Caco-2 (cell line): ENCODE measurements at regions not wholly inside any gene's neighbourhood (a gene's known extent, or its start where the extent isn't known, plus 50 kb on each side); places are given as distances from the start of the nearest gene placed in this dataset.

Source experiments
- BruUV-seq: library from RNA; stranded (reverse); fragments of 400-500 nt; replicated peaks from 2 replicates; lab custom pipeline; 2021; lab: Mats Ljungman, UMichigan
- CTCF ChIA-PET: fragments of 300-600 bp; sonication (Branson Sonifier 250); formaldehyde crosslinking; loops from one replicate; lab custom pipeline; 2022; ENCODE audit warnings: antibody characterized with exemption; lab: Charles Lee
- POLR2A ChIA-PET: fragments of 300-600 bp; sonication (Branson Sonifier 250); formaldehyde crosslinking; loops from one replicate; lab custom pipeline; 2022; ENCODE audit warnings: antibody characterized with exemption; lab: Charles Lee
- DNase-seq, 2 experiments: peaks; one replicate each; pipeline versions ENCODE4 v3.0.0 to v3.0.0-alpha.2; 2020 to 2022
- H3K27me3 ChIP-seq: replicated peaks from 2 replicates; pipeline ENCODE4 v1.6.0; 2011; ENCODE audit warnings: low read length; ENCODE audit not compliant: control insufficient read depth, insufficient read depth
- H3K36me3 ChIP-seq: 2 replicates; pipeline ENCODE4 v1.5.1; 2011; ENCODE audit warnings: low read length; ENCODE audit not compliant: control insufficient read depth, insufficient read depth
- H3K4me1 ChIP-seq: fragments of 250-450 bp; sonication (Bioruptor Pico); 2 replicates; pipeline ENCODE4 v1.5.1; 2020; ENCODE audit warnings: mild to moderate bottlenecking
- H3K4me3 ChIP-seq: 2 replicates; pipeline ENCODE4 v1.5.1; 2011; ENCODE audit warnings: low read depth, mild to moderate bottlenecking, control low read depth, low read length
- H3K9me3 ChIP-seq: fragments of 250-450 bp; sonication (Bioruptor Pico); 2 replicates; pipeline ENCODE4 v1.5.1; 2020; ENCODE audit warnings: mild to moderate bottlenecking, moderate library complexity
- H3K27ac Mint-ChIP-seq: one replicate; pipeline ENCODE4 v1.8.0; 2022; ENCODE audit warnings: mixed read lengths; ENCODE audit not compliant: unreplicated experiment
- H3K27me3 Mint-ChIP-seq: one replicate; pipeline ENCODE4 v1.8.0; 2022; ENCODE audit warnings: mixed read lengths; ENCODE audit not compliant: insufficient read depth, unreplicated experiment
- H3K36me3 Mint-ChIP-seq: one replicate; pipeline ENCODE4 v1.8.0; 2022; ENCODE audit warnings: mild to moderate bottlenecking, mixed read lengths; ENCODE audit not compliant: insufficient read depth, unreplicated experiment
- H3K4me1 Mint-ChIP-seq: one replicate; pipeline ENCODE4 v1.8.0; 2022; ENCODE audit warnings: low read depth, mixed read lengths; ENCODE audit not compliant: unreplicated experiment
- H3K4me3 Mint-ChIP-seq: one replicate; pipeline ENCODE4 v1.8.0; 2022; ENCODE audit warnings: mild to moderate bottlenecking, moderate library complexity, mixed read lengths; ENCODE audit not compliant: unreplicated experiment
- H3K9me3 Mint-ChIP-seq: one replicate; pipeline ENCODE4 v1.8.0; 2022; ENCODE audit warnings: mixed read lengths; ENCODE audit not compliant: unreplicated experiment
- intact Hi-C: fragments of 100-400 bp; cut with micrococcal nuclease; formaldehyde crosslinking; loops from one replicate; pipeline ENCODE4 v1.10.0; 2022; ENCODE audit not compliant: unreplicated experiment
- TF ChIP-seq, protein P1 (sequence below), 2 experiments: fragments of 200-600 bp in 1 of 2; IDR thresholded peaks; 1 replicate in 1 of 2; 2 replicates in 1 of 2; pipeline versions ENCODE4 v1.5.1 to v1.8.0; 2011 to 2022; ENCODE audit warnings: antibody characterized with exemption in 1 of 2, control low read depth in 1 of 2, inconsistent platforms in 1 of 2, low read depth in 1 of 2, low read length in 1 of 2, mild to moderate bottlenecking in 1 of 2, moderate library complexity in 1 of 2; ENCODE audit not compliant: insufficient read depth in 1 of 2, severe bottlenecking in 1 of 2, unreplicated experiment in 1 of 2

DNA sequence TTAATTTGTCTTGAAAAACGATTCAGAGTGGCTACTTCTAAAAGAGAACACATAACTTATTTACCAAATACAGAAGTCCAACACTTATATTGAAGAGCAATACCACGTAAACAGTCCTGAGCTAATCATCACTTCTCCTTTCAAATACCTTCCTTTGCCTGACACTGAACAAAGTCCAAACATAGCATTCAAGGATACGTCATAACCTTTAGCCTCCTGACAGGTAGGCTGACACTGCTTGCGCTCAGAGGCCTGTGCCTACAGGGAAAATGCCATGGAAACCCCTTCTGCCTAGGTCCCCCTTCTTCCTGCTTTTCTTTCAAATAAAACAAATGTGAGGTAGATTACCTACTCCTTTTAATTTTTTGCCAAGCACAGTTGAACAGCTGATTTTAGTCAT is 510.0 kb downstream of the INSC start:
- H3K4me1 Mint-ChIP-seq, result peaks cover 7% of the 10 kb centered on the region
- DNase-seq, result peak in 1 of 2 experiments; percentile 15
- peaks cover 3% of the 10 kb centered on the region for H3K27me3 Mint-ChIP-seq
- POLR2A ChIA-PET, result no interaction called here
- no peak overlapping the region for H3K4me3 Mint-ChIP-seq
- Histone ChIP-seq H3K27me3 (no peaks in the 10 kb centered on the region), H3K9me3 (no peaks in the 10 kb centered on the region), H3K4me1 (peaks cover 9% of the 10 kb centered on the region), H3K4me3 (no peak overlapping the region), H3K36me3 (no peaks in the 10 kb centered on the region)
- intact Hi-C loops, result no loop called here
- CTCF ChIA-PET, result no interaction called here
- TF ChIP-seq, protein P1, sequence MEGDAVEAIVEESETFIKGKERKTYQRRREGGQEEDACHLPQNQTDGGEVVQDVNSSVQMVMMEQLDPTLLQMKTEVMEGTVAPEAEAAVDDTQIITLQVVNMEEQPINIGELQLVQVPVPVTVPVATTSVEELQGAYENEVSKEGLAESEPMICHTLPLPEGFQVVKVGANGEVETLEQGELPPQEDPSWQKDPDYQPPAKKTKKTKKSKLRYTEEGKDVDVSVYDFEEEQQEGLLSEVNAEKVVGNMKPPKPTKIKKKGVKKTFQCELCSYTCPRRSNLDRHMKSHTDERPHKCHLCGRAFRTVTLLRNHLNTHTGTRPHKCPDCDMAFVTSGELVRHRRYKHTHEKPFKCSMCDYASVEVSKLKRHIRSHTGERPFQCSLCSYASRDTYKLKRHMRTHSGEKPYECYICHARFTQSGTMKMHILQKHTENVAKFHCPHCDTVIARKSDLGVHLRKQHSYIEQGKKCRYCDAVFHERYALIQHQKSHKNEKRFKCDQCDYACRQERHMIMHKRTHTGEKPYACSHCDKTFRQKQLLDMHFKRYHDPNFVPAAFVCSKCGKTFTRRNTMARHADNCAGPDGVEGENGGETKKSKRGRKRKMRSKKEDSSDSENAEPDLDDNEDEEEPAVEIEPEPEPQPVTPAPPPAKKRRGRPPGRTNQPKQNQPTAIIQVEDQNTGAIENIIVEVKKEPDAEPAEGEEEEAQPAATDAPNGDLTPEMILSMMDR (IDR thresholded peaks at IDR 0.05; ENCODE audit: insufficient read depth in 1 of 2, low read depth in 1 of 2, low read length in 1 of 2, severe bottlenecking in 1 of 2, unreplicated experiment in 1 of 2), result no peak
- no peaks in the 10 kb centered on the region for H3K36me3 Mint-ChIP-seq
- BruUV-seq, result no TSS peak
- H3K27ac Mint-ChIP-seq, result no peak overlapping the region
- no peaks in the 10 kb centered on the region for H3K9me3 Mint-ChIP-seq

DNA sequence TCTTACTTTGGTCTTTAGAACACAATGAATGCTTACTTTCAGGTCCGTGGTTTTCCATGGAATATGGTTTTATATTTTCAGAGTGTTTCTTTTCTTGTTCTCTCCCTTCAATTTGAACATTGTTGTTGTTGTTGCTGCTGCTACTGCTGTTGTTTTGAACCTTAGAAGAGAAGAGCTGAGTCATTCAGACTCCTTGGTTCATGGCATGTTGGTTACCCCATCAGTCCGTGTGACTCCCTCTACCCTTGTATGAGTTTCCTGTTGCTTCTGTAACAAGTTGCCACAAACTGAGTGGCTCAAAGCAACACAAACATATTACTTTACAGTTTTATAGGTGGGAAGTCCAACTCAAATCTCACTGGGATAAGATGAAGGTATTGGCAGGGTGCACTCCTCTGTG is 511.0 kb downstream of the INSC start:
- ChIA-PET CTCF (no interaction called here), POLR2A (no interaction called here)

DNA sequence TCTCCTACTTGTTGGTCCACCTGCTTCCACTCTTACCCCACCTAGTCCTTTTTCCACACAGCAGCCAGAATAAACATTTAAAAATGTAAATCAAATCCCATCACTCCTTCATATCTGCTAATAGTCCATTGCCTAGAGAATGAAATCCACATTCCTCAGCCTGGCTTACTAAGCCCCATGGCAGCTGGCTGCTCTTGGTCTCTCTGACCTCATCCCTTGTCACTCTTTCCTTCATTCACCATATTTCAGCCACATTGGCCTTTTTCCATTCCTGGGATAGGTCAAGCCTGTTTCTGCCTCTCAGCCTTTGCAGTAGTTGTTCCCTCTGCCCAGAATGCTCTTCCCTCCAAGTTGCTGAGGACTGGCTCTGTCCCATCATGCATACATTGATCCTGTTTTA is 512.8 kb downstream of the INSC start:
- TF ChIP-seq, protein P1 (IDR thresholded peaks at IDR 0.05; ENCODE audit: insufficient read depth in 1 of 2, low read depth in 1 of 2, low read length in 1 of 2, severe bottlenecking in 1 of 2, unreplicated experiment in 1 of 2), result no peak
- Mint-ChIP-seq H3K27ac (no peak overlapping the region), H3K9me3 (no peaks in the 10 kb centered on the region), H3K27me3 (no peaks in the 10 kb centered on the region), H3K4me3 (no peak overlapping the region), H3K36me3 (no peaks in the 10 kb centered on the region), H3K4me1 (peaks cover 7% of the 10 kb centered on the region)
- H3K27me3 ChIP-seq, result no peaks in the 10 kb centered on the region
- no peak overlapping the region for H3K4me3 ChIP-seq
- intact Hi-C loops, result no loop called here
- H3K4me1 ChIP-seq, result peaks cover 9% of the 10 kb centered on the region
- no peaks in the 10 kb centered on the region for H3K36me3 ChIP-seq
- no peak for DNase-seq
- BruUV-seq, result no TSS peak
- POLR2A ChIA-PET, result no interaction called here
- CTCF ChIA-PET, result no interaction called here
- no peaks in the 10 kb centered on the region for H3K9me3 ChIP-seq

More for the DNA sequence above, 511.0 kb downstream of the INSC start:
- H3K4me3 Mint-ChIP-seq, result no peak overlapping the region
- H3K27ac Mint-ChIP-seq, result no peak overlapping the region
- intact Hi-C loops, result no loop called here
- H3K36me3 Mint-ChIP-seq, result no peaks in the 10 kb centered on the region
- H3K9me3 Mint-ChIP-seq, result no peaks in the 10 kb centered on the region
- no peaks in the 10 kb centered on the region for H3K36me3 ChIP-seq
- peaks cover 7% of the 10 kb centered on the region for H3K4me1 Mint-ChIP-seq
- H3K27me3 Mint-ChIP-seq, result peaks cover 3% of the 10 kb centered on the region
- BruUV-seq, result no TSS peak
- no peak for DNase-seq
- H3K4me3 ChIP-seq, result no peak overlapping the region
- H3K27me3 ChIP-seq, result no peaks in the 10 kb centered on the region
- TF ChIP-seq, protein P1 (IDR thresholded peaks at IDR 0.05; ENCODE audit: insufficient read depth in 1 of 2, low read depth in 1 of 2, low read length in 1 of 2, severe bottlenecking in 1 of 2, unreplicated experiment in 1 of 2), result no peak
- no peaks in the 10 kb centered on the region for H3K9me3 ChIP-seq
- peaks cover 9% of the 10 kb centered on the region for H3K4me1 ChIP-seq
